Cerebellar cortex (tissue), 1 donor: ENCODE measurements at regions not wholly inside any gene's neighbourhood (a gene's known extent, or its start where the extent isn't known, plus 50 kb on each side); places are given as distances from the start of the nearest gene placed in this dataset.
A peak's percentile ranks its signal among the peaks of the same experiment; 100 is the strongest.

ENCODE experiments used
- DNase-seq: peaks from one replicate; pipeline ENCODE4 v3.0.0-alpha.2; 2015; ENCODE audit warnings: low spot score

DNA sequence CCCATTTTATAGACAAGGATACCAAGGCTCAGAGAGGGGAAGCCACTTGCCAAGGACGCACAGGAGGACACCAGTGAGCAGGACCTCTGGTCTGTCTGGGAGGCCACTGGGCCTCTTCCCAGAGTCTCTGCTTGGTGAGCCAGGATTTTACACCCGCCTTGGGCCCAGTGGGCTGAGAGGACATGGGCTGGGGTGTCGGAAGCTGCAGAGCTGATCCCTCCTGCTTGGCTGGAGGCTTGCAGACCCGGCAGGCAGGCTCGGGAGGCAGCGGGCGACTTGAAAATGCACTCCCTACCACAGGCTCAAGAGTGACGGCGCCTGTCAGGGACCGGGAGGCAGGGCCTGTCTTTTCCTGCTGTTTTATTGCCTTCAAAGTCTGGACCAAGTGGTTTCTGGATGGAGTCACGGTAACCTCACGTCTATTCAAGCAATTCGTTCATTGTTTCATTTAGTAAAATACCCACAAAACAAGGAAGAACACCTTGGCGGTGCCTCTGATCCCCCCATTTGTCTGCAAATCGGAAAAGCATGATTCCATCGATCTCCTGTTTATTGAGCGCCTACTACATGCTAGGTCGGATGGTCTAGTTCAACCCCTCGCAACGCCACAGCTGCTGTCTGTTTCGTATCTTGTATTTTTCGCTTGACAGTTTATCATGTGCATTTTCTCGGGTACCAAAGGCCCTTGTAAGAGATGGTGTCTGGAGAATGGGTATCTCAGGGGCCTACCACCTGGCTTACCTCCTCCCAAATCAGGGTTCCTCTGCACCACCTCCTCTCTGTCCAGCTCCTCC, 108.1 kb upstream of the IER5L start:
- no peak for DNase-seq

DNA sequence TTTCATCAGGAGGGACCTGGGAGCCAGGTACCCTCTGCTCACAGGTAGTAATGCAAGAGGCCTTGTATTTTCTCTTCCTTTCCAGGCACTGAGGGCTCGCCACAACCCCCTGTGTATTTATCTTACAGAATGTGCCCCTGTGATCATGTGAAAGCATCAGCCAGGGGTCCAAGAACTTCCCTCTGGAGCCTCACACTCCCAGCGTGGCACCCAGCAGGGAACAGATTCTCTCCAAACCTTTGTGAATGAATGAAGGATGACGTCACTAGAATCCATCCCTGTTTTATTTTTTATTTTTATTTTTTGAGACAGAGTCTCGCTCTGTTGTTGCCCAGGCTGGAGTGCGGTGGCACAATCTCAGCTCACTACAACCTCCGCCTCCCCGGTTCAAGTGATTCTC, 107.3 kb upstream of the IER5L start:
- DNase-seq: no peak

DNA sequence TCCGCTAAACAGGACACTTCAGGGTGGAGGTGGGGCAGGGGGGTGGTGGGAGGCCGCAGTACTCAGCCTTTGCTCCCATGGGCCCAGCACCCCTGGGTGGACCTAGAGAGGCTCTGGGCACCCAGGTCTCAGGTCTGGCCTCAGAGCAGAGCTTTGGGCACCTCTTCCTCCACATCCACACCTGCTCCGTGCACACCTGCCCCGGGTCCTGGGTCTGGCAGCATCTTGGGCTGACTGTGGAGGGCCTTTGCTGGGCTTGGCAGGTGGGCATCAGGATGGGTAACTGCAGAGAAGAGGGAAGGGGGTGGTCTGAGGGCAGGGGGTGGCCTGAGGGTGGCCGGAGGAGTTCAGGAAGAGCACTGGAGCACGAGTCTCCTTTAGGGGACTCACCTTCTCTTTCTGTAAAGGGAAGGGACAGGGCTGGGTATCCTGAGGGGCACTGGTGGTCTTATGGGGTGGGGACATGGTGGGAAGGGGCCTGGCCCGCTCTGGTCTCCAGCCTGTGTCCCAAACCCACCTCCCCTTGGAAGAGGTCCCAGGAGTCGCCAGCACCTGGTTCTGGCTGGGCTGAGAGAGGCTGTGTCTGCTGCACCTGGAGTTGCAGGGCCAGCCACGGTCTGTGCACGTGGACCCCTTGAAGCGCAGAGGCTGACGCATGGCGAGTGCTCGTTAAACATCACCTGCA, 106.7 kb upstream of the IER5L start:
- no peak for DNase-seq

DNA sequence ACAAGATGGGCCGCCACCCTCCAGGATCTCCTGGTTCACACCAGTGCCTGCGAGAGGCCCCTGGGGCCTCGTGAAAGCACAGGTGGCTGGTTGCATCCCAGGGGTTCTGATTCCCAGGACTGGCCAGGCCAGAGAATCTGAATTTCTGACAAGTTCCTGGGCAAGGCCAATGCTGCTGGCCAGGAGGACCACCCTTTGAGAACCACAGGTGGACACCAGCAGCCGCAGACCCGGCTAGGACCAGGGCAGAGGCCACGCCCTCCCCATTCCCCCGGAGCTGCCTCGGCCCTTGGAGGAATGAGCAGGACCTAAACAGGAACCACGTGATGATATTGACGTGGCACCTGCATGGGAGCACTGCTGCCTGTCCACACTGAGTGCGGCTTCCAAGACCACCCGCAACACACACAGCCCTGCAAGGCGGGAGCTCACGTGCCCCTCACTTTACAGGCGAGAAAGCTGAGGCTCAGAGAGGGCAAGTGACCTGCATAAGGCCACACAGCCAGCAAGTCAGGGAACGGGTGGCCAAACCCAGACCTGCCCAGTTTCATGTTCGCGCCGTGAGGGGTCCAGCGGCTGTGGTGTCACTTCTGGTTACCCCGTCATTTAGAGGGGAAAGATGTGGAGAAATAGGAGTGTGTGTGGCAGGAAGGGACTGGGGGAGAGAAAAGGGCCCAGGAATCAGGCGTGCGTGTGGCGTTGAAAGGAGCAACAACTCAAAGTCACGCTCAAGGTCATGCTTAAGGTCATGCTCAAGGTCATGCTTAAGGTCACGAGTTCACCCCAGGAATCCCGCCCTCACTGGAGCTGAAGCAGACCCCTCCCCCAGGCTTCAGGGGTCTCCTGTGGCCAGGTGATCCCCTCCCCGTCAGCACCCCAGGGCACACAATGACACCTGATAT, 105.9 kb upstream of the IER5L start:
- no peak for DNase-seq

DNA sequence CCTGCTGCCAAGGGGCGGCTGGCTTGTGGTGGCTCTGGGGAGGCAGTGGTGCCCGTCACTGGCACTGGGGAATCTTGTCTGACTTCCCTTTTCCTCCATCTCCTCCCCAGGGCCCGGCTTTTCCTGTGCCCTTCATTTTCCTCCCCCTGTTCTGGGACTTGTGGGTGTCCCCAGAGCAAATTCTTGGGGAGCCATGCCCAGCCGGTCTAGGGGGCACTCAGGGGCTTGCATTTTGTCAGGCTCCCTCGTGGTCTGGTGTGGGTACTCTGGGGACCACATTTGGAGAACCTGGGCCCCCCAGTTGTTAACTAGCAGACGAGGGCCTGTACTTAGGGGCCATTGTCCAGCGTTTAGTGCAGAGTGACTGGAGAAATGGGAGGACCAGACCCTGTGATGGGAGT, 105.2 kb upstream of the IER5L start:
- DNase-seq: no peak

DNA sequence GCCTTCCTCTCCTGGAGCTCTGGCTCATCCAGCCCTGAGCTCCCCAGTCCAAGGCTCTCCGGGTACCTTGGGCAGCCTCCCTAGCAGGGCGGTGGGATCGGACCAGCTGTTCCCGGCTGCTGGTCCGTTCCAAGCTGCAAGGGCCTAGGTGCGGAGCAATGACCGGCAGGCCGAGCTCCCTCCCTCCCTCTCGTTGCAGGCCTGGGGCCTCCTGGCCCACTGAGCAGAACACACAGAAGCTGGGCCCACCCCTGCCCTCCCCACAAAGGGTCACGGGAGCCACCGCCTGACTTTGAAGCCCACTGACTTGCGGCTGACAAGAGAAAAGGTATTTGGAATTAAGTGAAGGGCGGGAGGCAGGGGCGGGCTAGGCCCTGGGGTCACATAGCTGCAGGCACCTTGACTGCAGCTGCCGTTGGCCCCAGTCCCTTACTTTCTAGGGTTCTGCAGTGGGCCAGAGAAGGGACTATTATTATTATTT, 104.7 kb upstream of the IER5L start:
- no peak for DNase-seq

DNA sequence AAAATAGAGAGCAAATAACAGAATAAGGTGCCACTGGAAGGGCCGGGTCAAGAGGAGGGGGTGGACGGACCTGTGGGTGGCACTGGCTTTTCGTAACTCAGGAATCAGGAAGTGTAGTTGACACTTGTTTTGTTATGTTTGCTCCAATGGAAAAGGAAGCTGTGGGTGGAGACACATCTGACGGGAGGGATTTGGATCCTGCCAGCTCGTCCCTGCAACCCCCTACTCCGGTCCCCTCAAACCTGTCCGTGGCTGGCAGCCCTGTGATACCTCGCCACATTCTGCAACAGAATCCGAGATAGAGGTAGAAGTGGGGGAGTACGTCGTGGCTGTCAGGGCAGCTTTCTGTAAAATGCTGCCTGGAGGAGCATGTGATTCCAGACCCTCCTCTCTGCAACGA, 104.2 kb upstream of the IER5L start:
- no peak for DNase-seq

DNA sequence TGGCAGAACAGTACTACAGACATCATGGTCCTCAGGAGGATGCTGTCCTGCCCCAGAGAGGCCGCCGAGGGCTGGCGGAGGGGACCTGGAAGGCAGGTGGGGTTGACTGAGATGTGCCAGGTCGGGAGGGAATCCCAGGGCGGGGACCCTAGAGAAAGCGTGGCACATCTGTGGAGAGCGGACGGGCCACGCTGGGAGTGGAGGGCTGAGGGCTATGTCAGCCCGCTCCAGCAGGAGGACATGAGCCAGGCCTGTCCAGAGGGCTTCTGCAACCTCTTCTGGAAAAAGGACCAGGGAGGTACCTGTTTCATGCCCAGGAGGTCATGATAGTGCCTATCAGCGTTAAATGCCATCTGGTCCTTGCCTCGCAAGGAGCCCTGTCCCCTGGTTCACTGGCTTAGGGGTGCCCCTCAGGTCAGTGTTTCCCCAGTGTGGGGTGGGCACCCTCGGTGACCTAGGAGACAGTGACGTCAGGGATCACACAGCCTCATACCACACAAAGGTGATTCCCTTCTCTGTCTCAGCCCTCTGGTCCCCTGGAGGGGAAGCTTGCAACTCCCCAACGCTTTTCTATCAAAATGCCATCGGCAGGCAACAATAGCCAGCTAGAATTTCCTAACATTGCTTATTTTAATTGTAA, 103.6 kb upstream of the IER5L start:
- no peak for DNase-seq

DNA sequence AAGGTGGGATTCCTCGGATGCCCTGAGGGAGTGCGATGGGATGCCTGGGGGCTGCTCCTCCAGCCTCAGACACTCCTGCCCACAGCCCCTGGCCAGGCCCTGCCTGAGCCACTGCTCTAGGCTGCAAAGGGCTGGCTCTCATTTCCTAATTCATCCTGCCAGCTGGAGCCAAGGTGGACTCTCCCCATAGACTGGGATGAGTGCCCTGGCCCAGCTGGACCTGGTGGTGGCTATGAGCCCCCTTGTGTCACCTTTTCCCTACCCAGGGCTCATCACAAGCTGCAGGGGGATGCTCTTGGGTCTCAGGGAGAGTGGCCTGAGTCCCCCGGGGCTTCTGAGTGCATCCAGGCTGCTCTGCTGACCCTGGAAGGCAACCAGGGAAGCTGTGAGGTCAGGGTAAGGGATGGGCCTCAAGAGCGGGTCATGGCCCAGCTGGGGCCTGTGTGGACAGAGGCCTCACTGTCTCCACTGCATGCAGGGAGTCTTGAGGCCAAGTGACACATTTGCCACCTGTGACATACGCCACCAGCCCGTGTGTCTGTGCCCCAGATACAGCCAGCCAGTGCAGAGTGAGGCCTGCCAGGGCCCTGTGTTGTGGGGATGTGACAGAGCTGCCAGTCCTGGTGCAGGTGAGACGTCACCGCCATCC, 102.7 kb upstream of the IER5L start:
- peak; percentile 61 for DNase-seq

DNA sequence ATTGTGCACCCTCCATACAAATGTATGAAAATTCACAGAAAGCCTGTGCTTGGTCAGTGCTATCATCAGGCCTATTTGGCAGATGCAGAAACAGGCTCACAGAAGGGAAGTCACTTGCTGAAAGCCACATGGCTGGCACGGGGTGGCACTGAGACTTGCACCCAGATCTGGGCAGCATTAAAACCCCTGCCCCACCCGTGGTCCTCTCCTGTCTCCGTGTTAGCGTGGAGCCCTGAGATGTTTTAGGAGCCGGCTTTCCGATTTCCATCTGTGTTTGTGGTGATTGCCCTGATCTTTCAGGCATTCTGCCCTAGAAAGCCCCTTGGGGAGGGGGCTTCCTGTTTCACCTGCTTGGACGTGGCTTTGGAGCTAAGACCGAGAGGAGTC, 102.2 kb upstream of the IER5L start:
- DNase-seq: no peak

DNA sequence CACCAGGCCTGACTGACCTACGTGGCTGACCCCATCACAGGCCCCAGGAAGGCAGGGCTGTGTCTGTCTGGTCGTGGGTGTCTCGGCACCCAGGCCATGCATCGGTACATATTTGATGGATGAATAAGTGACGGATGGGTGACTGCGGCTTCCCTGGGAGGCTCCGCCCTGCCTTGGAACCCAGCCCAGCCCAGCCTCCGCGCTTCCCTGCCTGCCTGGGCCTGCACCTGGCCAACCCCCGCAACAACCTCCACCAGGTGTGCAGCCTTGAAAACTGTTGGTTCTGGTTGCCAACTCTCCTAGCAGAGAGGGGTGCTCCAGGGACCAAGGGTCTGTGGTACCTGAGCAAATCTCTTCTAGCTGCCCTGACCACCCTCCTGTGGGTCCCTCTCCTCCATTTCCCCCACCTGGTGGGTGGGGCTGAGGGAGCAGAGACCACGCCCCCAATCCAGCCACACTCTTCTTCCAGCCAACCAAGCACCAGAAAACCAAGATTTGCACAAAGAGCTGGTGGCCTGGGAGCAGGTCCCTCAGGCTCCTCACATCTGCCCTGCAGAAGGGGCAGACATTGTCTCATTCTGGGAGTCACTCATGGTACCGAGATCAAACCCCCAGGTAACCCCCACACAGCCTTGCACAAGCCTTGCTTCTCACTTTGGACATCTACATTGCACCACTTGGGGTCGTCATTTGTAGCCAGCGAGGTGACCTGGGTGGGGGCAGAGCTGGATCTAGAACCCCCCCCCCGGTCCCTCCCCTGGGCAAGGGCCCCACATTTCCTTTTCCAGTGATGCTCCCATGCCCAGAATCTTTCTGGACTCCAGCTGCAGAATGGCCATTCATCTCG, 100.6 kb upstream of the IER5L start:
- no peak for DNase-seq

DNA sequence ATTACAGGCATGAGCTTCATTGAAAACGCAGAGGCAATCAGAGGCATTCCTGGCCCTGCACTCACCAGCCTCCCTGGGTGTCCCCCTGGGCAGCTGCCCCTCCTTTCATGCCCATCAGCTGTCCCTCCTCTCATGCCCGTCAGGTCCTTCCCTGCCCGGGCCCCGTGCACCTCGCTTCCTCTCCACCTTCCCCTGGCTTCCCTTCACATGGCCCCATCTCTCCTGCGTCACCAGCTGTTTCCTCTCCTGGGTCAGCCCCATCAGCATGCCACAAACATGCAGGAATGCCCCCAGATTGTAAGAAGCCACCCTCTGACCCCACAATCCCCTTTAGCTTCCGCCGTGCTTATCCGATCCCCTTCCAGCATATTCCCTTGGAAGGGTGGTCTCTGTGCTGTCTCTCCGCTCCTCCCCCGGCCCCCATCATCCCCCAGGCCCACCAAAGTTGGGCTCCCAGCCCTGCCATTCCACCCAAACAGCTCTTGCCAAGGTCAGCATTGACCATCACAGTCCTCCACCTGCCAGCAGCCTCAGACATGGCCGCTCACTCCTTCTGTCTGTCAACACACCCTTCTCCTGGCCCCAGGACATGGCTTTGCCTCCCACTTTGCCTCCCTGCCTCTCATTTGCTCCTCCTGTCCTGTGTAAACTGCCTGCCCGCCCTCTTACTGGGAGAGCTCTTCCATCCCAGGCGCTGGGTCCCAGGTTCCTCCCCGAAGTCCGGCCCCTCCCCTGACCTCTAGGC, 98.6 kb upstream of the IER5L start:
- no peak for DNase-seq

DNA sequence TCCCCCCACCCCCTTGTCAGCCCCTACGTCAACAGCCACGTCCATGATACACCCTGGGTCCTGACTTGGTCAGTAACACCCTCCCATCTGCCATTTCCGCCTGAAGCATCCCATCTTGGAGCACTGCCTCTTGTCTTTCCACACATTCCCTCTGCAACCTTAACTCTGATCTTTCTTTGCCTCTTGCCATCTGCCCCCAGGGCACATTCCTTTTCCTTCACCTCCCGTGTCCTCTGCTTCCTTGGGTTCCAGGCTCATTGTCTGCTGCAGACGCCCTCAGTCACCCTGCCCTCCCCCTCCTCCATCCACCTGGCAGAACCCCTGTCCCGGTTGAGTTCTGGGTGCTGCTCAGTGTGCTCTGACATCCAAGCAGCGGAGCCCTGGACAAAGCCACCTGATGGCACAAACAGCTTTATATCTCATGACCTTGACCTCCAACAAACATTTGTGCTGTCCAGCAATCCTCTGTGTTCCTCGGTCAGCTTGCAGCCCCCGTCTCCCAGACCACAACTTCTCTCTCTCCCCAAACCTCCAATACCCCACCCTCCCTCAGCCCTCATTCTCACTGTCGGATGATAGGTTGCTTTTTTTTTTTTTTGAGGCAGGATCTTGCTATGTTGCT, 97.7 kb upstream of the IER5L start:
- no peak for DNase-seq

DNA sequence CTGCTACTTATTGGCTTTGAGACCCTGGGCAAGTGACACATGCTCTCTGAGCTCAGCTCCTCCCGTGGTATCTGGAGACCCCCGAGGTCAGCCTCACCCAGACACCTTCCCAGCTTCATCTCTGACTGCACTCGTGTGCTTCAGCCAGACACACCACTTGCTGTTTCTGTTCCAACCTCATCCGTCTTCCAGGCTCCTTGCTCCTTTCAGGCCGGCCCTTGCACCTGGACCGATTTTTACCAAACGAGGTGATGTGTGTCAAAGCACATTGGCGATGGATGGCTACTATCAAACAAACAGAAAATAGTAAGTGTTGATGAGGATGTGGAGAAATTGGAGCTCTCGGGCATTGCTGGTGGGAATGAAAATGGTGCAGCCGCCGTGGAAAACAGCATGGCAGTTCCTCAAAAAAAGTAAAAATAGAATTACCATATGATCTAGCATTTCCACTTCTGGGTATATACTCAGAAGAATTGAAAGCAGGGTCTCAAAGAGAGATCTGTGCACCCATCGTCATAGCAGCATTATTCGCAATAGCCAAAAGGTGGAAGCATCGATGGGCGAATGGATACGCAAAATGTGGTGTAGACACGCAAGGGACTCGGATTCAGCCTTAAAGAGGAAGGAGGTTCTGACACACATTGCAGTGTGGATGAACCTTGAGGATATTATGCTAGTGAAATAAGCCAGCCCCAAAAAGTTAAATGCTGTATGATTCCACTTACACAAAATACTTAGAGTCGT, 96.1 kb upstream of the IER5L start:
- no peak for DNase-seq

DNA sequence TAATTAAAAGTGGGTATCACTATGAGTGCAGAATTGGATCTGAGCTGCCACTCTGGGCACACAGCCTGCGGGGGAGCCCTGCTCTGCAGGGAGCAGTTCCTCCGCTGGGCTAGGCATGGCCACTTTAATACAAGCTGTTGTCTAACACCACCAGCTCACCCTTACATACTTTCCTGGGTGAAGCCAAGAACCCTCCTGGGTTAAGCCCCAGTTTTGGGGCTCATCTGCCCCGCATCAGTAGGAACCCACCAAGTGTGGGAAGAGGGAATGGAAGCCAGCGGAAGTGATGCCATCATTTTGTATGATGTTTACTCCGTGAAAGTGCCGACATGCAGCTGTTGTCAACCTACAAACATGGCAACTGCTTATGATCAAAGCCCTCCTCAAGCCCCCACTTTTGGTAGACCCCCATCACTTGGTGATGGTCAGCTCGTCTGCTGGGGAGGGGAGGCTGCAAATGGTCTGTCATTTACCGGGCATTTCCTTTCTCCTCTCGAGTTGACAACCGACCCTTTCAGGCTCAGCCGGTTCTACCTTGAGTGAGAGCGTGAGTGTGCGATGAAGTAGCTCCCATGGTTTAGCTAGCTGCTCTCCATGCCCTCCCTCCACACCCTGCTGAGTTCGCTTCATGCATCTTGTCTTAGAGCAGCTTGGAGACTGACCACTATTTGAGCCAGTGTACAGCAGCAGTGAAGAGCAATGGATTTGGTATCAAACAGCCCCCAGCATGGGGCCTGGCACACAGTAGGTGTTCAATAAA, 95.3 kb upstream of the IER5L start:
- DNase-seq: no peak

DNA sequence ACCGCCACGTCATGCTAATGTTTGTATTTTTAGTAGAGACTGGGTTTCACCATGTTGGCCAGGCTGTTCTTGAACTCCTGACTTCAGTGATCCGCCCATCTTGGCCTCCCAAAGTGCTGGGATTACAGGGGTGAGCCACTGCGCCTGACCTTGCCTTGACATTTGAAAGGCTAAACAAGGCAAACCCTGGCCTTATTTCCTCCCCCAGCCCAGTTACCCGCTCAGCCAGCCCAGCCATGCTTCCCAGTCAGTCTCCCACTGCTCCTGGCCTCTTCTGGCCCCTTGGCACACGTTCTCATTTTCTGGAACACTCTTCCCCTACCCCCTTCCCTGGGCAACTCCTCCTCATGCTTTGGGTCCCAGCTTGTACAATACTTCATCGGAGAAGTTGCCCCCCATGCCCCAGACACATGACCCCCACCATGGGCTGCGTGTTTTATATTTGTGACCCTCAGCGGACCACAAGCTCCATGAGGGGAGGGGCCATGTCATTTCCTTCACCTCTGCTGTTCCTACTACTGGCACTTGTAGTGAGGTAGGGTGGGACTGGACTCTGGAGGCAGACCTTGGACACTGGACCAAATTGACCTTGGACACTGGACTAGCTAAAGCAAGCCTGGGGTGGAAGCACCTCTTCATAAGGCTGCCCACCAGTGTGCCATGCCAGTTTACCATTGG, 94.4 kb upstream of the IER5L start:
- no peak for DNase-seq

DNA sequence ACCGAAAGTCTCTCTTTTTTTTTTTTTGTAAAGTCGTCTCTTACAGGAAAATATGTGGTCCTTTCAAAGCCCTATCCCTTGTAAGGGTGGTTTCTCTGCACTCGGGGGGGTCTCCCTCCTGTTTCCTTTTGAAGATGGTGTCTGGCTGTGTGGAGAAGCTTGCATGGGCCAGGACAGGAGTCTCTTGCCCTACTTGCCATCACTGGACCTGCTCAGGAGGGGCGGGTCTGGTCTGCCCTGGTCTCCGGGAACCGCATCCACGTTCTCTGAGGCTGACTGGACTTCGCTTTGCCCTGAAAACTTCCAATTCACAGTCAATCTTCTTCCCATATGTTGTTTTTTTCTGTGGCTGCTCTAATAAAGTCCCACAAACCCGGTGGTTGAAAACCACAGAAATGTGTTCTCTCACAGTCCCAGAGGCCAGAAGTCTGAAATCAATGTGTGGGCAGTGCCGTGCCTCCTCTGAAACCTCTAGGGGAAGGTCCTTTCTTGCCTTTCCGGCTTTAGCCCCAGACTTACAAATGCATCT, 92.9 kb upstream of the IER5L start:
- no peak for DNase-seq
